ENCODE measurements at regions not wholly inside any gene's neighbourhood (a gene's known extent, or its start where the extent isn't known, plus 50 kb on each side); places are given as distances from the start of the nearest gene placed in this dataset.

GRCh38 chr1:191912517-191912916 is 245.7 kb upstream of the RGS18 start:
- H3K4me3 ChIP-seq (ENCODE audit: low read length): no peak overlapping the region
- H3K27ac ChIP-seq (ENCODE audit: low read length): no peak overlapping the region
- H3K4me1 ChIP-seq (ENCODE audit: low read length): peaks cover 6% of the 10 kb centered on the region; the same call in 1 of the 2 replicates
- peaks cover 9% of the 10 kb centered on the region for H3K36me3 ChIP-seq (replicated peaks; ENCODE audit: low read depth, low read length)
- no peak overlapping the region for H3K9ac ChIP-seq (ENCODE audit: low read length)
- no peak overlapping the region for H2AFZ ChIP-seq (ENCODE audit: low read depth, low read length)
- no peaks in the 10 kb centered on the region for H3K27me3 ChIP-seq (ENCODE audit: low read depth, low read length)
- no peak overlapping the region for H3K4me2 ChIP-seq (ENCODE audit: low read length)
- peaks cover 10% of the 10 kb centered on the region for H3K9me3 ChIP-seq (ENCODE audit: insufficient read depth, low read length)
- no peaks in the 10 kb centered on the region for H4K20me1 ChIP-seq (ENCODE audit: insufficient read depth, low read length)
- TF ChIP-seq EZH2phosphoT487 (IDR thresholded peaks at IDR 0.05; ENCODE audit: low read depth) (no peak), CTCF (IDR thresholded peaks at IDR 0.05; ENCODE audit: low read depth, low read length) (no peak)
- no peaks in the 10 kb centered on the region for H3K79me2 ChIP-seq (ENCODE audit: low read length)

GRCh38 chr1:191913260-191913977 is 244.8 kb upstream of the RGS18 start:
- H3K27ac ChIP-seq (ENCODE audit: low read length): no peak overlapping the region
- H3K9ac ChIP-seq (ENCODE audit: low read length): no peak overlapping the region
- no peak overlapping the region for H3K4me2 ChIP-seq (ENCODE audit: low read length)
- H3K27me3 ChIP-seq (ENCODE audit: low read depth, low read length): no peaks in the 10 kb centered on the region
- no peaks in the 10 kb centered on the region for H4K20me1 ChIP-seq (ENCODE audit: insufficient read depth, low read length)
- no peaks in the 10 kb centered on the region for H3K79me2 ChIP-seq (ENCODE audit: low read length)
- TF ChIP-seq EZH2phosphoT487 (IDR thresholded peaks at IDR 0.05; ENCODE audit: low read depth) (no peak), CTCF (IDR thresholded peaks at IDR 0.05; ENCODE audit: low read depth, low read length) (no peak)
- no peaks in the 10 kb centered on the region; the same call in 1 of the 2 replicates for H3K4me1 ChIP-seq (ENCODE audit: low read length)
- H3K4me3 ChIP-seq (ENCODE audit: low read length): no peak overlapping the region
- peaks cover 2% of the 10 kb centered on the region for H3K9me3 ChIP-seq (ENCODE audit: insufficient read depth, low read length)
- no peak overlapping the region for H2AFZ ChIP-seq (ENCODE audit: low read depth, low read length)
- H3K36me3 ChIP-seq (replicated peaks; ENCODE audit: low read depth, low read length): peaks cover 5% of the 10 kb centered on the region

GRCh38 chr1:191929383-191929782 is 228.9 kb upstream of the RGS18 start:
- H3K9ac ChIP-seq (ENCODE audit: low read length): no peak overlapping the region
- no peaks in the 10 kb centered on the region for H3K4me1 ChIP-seq (ENCODE audit: low read length)
- H3K9me3 ChIP-seq (ENCODE audit: insufficient read depth, low read length): peaks cover 4% of the 10 kb centered on the region; the same call in 1 of the 2 replicates
- TF ChIP-seq CTCF (IDR thresholded peaks at IDR 0.05; ENCODE audit: low read depth, low read length) (no peak), EZH2phosphoT487 (IDR thresholded peaks at IDR 0.05; ENCODE audit: low read depth) (no peak)
- no peaks in the 10 kb centered on the region for H3K27me3 ChIP-seq (ENCODE audit: low read depth, low read length)
- no peaks in the 10 kb centered on the region for H3K36me3 ChIP-seq (replicated peaks; ENCODE audit: low read depth, low read length)
- H3K79me2 ChIP-seq (ENCODE audit: low read length): no peaks in the 10 kb centered on the region
- no peak overlapping the region for H3K27ac ChIP-seq (ENCODE audit: low read length)
- H3K4me3 ChIP-seq (ENCODE audit: low read length): no peak overlapping the region
- no peak overlapping the region for H3K4me2 ChIP-seq (ENCODE audit: low read length)
- no peak overlapping the region for H2AFZ ChIP-seq (ENCODE audit: low read depth, low read length)
- no peaks in the 10 kb centered on the region for H4K20me1 ChIP-seq (ENCODE audit: insufficient read depth, low read length)

DNA sequence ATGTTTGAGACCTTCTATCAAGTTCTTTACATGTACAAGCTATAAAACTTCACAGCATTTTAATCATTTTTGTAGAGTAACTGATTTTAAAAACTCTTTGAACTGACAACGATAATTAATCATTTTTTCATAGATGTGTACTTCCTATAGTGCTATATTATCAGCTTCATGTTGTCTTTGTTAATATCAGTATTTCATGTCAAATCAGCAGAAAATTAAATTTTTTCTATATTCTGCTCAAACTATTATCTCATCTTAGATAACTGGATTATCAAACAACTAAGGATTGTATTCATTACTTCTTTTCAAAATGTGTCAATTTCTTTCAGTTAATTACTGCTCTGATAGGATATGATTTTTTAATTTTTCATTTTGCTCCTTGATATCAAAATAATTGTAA is 214.6 kb upstream of the RGS18 start:
- Histone ChIP-seq H3K9me3 (ENCODE audit: insufficient read depth, low read length) (no peaks in the 10 kb centered on the region), H3K27ac (ENCODE audit: low read length) (no peak overlapping the region), H3K36me3 (replicated peaks; ENCODE audit: low read depth, low read length) (no peaks in the 10 kb centered on the region), H3K9ac (ENCODE audit: low read length) (no peak overlapping the region), H3K79me2 (ENCODE audit: low read length) (no peaks in the 10 kb centered on the region), H3K4me3 (ENCODE audit: low read length) (no peak overlapping the region), H2AFZ (ENCODE audit: low read depth, low read length) (no peak overlapping the region), H3K4me2 (ENCODE audit: low read length) (no peak overlapping the region), H3K4me1 (ENCODE audit: low read length) (no peaks in the 10 kb centered on the region), H3K27me3 (ENCODE audit: low read depth, low read length) (no peaks in the 10 kb centered on the region), H4K20me1 (ENCODE audit: insufficient read depth, low read length) (no peaks in the 10 kb centered on the region)
- TF ChIP-seq CTCF (IDR thresholded peaks at IDR 0.05; ENCODE audit: low read depth, low read length): no peak
- no peak for TF ChIP-seq EZH2phosphoT487 (IDR thresholded peaks at IDR 0.05; ENCODE audit: low read depth)
